NCI-H69 (cell line): ENCODE measurements at regions not wholly inside any gene's neighbourhood (a gene's known extent, or its start where the extent isn't known, plus 50 kb on each side); places are given as distances from the start of the nearest gene placed in this dataset.

Experiments used
- DNase-seq: peaks from one replicate; lab custom pipeline; 2025; lab: John Stamatoyannopoulos, UW

- DNase-seq: no peak
These were observed 135.1 kb upstream of the MYLIP start for GRCh38 chr6:15993716-15994228.

GRCh38 chr6:15990179-15990578 lies 138.7 kb upstream of the MYLIP start:
- DNase-seq: no peak

DNA sequence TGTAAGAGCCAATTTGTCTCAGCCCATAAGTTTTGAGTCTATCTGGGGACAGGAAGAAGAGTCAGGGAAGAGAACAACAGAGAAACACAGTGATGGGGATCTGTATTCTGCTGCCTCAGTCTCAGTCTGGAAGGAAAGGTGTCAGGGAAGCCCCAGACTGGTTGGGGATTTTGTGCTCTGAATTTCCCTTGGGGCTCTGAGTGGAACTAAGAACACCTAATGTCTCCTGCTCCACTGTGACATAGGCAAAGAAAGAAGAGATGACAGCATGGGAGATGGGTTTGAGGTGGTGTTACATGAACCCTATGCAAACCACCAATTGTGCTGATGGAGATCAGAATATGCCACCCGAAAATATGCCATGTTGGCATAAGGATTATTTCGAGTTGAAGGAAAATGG lies 139.5 kb upstream of the MYLIP start:
- no peak for DNase-seq

DNA sequence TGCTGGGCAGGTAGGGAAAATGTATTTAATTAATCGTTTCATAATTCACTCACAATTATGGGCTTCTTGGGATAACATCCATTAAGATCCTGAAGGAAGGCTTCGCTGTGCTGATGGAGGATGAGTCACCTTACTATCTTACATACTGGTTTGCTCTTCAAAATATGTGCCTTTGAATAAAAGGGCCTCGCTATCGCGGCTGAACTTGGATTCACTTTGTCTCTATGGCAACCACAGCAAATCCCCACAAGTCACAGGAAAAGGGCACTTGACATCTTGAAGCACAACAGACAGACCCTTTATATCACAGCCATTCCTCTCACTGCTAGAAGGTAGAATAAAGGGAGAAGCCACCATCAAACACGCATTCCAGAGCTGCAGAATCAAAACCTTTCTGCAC lies 141.3 kb upstream of the MYLIP start:
- DNase-seq: peak; percentile 33

DNA sequence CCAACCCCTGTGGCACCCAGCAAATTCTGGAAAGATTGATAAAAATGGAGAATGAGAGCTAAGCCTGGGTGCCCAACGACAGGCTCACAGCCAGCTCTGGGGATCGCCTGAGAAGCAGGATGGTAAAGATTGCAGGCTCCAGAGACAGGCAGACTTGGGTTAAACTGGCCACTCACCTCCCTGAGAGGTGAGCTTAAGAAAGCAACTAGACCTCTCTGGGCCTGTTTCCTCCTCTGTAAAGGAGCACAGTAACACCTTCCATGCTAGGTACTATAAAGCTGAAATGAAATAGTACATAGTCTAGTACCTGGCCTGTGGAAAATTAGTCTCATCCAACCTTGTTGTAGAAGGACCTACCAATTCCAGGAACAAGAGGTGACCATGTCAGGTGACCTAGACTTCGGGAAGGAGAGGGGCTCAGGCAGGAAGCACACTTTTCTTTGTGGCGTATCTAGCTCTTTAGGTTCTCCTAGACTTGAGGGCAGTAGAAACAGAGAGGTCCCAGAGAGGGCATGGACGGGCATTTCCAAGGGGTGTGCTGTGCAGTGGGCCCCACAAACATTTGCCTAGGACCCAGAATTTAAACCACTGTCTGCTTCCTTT lies 142.8 kb upstream of the MYLIP start:
- DNase-seq: no peak

GRCh38 chr6:15985379-15985959 lies 143.4 kb upstream of the MYLIP start:
- DNase-seq: peak; percentile 32

GRCh38 chr6:15981956-15982355 lies 146.9 kb upstream of the MYLIP start:
- DNase-seq: no peak

DNA sequence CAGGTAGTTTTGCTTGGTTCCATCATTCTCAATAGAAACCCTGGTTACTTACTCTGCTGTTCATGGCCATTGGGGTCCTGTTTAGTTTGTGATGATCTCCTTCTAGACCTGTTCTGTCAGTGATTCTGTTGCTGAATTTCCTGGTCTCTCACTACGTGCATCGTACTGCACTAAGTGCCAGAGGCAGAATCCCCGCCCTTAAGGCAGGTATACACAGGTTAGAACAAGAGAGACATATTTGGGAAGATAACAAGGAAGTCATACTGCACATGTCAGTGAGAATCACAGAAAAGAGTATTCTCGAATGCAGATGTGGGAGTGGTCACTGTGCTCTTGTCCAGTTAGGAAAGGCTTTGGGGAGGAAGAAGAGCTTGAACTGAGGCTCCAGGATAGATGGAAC lies 148.1 kb upstream of the MYLIP start:
- DNase-seq: no peak

DNA sequence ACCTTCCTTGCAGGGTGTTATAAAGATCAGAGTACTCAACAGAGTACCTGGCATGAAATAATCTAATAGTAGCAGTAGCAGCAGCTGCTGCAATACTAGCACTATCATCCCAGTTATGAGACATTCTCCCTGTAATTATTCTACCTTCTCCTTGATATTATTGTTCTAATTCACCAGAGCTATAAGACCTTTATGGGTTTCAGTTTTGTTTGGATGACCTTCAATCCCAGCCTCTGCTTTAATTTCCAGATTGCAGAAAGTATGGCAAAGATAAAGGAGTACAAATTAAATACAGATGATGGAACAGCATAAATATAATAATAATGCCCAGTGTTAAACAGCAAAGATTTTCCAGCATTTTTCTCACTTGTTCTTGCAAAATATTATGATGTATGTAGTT lies 150.5 kb upstream of the MYLIP start:
- no peak for DNase-seq

DNA sequence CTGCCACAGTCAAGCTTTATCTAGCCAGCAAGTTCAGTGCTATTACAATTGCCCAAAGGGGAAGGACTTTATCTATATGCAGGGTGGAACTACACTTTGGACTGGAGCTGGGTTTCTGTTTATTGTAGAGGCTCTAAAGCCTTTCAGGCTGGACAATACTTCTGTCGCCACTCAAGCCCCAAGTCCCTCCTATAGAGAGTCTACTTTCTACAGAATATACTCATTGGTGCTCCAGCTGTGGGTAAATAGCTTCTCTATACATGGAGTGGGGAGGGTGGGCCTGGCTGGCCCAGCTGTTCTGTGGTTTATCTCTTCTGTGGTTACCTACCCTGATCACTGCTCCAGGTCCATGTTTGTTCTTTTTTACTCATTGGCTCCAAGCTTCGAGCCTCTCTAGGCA lies 151.8 kb upstream of the MYLIP start:
- DNase-seq: no peak

- DNase-seq: no peak
These were observed 154.1 kb upstream of the MYLIP start for GRCh38 chr6:15974817-15975216.

GRCh38 chr6:15970517-15970916 lies 158.4 kb upstream of the MYLIP start:
- no peak for DNase-seq

DNA sequence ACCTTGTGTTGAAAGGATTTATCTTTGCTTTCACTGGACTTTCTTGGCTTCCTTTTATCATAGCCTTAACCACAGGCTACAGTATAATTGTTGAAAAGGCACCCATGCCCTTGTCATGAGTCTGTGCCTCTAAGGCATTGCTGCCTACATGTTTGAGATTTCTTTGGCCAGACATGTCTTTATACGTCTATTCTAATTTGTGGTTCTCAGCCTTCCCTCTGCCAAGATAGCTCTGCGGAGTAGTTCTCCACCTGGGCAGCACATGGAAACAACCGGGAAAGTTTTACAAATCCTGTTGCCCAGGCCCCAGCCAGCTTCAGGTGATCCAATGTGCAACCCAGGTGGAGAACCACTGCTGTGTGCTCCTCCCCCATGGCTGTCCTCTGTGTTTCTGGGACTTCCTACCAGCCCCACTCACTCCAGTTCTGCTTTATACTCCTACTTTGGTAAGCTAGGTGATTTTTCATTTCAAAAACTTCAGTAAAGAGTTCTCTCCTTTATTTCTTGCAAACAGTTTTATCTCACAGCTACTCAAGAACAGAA lies 159.6 kb upstream of the MYLIP start:
- DNase-seq: no peak

DNA sequence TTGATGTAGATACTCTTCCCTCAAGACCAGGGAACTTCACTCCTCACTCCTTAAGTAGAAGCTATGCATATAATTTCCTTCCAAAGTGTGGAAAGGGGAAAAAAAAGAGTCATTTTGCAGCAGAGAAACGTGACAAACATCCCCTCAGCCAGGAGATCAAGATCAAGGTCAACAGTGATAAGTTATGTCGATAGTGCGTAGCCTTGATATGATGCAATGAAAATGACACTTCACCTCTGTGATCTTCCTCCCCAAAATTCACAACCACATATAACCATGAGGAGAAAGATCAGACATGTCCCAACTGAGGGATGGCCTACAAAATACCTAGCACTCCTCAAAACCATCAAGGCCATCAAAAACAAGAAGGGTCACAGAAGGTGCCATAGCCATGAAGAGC lies 160.4 kb upstream of the MYLIP start:
- no peak for DNase-seq

DNA sequence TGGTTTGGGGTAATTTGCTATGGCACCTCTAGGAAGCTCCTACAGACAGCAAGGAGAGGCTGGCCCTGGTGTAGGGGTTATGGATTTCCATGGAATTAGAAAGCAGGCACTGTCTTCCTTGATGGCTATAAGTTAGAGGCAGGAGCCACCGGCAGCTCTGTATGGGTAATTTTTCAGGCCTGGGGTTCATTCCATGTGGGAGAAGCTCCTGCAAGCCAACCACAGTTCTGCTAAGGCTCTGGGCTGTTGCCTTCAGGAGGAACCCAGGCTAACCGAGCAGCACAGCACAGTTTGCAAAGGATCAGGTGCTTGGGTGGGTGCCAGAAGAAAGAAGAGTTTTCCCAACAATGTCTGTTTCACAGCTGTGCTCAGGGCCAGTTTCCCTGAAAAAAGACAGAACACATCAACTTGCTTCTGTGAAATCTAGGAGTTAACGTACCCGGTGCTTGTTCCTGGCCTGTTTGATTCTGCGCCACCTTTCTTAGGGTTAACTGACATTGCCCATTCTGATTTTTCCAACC lies 162.8 kb upstream of the MYLIP start:
- DNase-seq: no peak

GRCh38 chr6:15962449-15962764 lies 166.5 kb upstream of the MYLIP start:
- peak; percentile 28 for DNase-seq

GRCh38 chr6:15961635-15962448 lies 167.0 kb upstream of the MYLIP start:
- no peak for DNase-seq

DNA sequence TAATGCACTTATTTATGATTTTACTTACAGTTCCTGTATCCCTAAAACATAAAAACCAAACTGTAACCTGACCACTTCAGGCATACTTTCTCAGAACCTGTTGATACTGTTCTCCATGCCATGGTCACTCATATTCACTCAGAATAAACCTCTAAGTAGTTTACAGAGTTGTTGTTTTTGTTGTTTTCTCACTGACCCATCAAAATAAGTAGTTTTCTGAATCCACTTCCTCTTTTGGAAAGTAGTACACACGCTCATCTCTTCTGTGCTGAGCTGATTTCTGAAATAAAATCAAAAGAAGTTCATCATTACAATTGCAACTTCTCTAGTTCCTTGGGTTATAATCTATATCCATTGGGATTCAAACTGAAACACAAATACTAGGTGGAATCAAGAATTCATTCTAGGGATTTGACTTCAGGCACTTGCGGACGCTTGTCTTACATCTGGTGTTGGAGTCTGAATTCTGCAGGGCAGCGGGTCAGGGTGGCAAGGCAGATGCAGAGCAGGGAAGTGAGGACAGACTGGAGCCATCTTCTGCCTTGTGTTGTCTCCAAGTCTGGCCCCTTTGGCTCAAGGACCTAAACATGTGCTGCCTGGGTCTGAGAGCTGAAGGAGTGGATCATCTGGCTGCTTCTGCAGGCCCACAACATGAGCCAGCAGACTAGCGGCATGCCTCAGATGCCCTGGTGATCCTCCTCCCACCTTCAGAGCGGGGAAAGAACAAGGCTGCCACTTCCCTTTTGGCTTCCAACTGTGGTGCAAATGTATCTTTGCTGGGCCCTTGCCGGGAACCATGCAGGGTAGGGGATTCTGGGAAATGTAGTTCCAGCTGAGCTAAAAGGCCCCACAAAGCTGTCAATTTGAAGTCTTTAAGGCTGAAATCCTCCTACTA lies 167.9 kb upstream of the MYLIP start:
- DNase-seq: no peak

DNA sequence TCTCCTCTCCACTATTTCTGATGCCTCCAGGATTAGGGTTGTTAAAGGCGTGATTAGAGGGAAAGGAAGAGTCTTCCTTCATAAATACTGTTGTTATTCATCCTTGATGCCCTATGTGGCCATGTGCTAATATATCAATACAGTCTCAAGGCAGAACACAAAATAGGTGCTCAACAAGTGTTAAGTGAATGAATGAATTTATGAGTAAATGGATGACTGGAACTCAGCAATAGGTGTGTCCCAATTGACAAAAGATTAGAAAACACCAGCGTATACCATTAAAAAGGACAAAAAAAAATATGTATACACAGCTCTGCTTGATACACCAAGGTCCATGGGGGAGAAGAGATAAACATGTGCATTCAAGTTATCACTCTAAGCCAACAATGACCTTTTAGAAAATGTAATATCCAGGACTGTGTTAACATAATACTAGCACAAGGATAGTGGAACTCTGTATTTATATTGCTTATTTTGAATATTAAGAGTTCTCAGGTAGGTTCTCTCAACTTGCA lies 171.2 kb upstream of the MYLIP start:
- DNase-seq: no peak

DNA sequence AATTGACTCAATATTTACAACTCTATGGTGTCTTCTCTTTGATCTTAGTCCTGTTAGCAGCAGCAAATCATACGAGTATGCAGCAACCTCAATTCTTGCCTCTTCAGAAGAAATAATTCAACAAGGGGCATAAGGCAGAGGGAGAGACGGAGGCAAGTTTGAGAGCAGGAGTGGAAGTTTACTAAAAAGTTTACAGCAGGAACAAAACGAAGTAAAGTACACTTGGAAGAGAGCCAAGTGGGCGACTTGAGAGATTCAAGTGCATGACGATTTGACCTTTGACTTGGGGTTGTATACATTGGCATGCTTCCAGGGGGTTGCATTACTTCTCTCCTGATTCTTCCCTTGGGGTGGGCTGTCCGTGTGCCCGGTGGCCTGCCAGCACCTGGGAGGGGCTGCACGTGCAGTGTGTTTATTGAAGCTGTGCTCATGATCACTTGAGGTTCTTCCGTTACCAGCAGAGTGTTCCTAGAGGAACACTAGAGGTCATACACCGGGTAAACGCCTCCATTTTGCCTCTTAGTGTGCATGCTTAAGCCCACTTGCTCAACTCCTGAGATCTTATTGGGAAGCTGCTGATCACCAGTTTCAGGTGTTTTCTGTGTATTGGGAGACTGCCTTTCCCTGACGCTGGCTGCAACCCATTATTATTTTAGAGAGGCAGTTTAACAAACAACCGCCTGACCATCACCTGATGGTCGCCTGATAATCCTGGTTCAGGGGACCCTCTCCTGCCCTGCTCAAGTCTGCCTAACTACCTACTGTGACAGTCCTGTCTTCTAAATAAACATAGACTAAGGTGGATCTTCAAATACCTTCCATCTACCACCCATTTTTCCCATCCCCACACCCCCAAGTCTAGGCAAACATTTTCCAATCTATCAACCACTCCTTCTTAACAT lies 172.4 kb upstream of the MYLIP start:
- peak; percentile 55 for DNase-seq

DNA sequence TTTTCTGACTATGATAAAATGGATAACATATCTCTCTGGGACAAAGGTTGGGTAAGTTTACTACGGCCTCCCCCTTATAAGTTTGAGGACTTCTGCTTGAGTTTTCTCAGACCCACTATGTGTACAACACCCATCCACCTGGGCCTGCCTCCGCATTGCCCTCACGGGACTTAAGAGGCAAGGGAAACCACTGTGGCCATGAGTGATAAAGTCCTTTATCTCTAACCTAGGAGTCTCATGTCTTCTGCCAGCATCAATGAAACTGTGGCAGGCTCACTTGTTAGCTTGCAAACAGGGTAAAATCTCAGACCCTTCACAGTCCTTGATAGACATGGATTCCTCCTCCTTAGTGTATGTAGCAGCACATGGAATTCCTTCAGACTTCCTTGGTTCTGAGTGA lies 173.4 kb upstream of the MYLIP start:
- no peak for DNase-seq
